GM12874 (cell line): ENCODE measurements at regions not wholly inside any gene's neighbourhood (a gene's known extent, or its start where the extent isn't known, plus 50 kb on each side); places are given as distances from the start of the nearest gene placed in this dataset.
A peak's percentile ranks its signal among the peaks of the same experiment; 100 is the strongest.

ENCODE experiments used
- CTCF ChIP-seq: IDR thresholded peaks from 2 replicates; pipeline ENCODE4 v1.5.1; 2011; ENCODE audit warnings: low read depth, mild to moderate bottlenecking, control low read depth, low read length, moderate library complexity; ENCODE audit not compliant: insufficient read depth

- no peak for TF ChIP-seq CTCF
Observed at GRCh38 chr2:12017499-12018157, 271.2 kb downstream of the LPIN1 start.

GRCh38 chr2:12020833-12021469, 274.5 kb downstream of the LPIN1 start:
- TF ChIP-seq CTCF: no peak

- no peak for TF ChIP-seq CTCF
Observed at GRCh38 chr2:12027136-12027535, 280.7 kb downstream of the LPIN1 start.

- no peak for TF ChIP-seq CTCF
Observed at GRCh38 chr2:12031866-12032265, 285.4 kb downstream of the LPIN1 start.

- peak; percentile 46; the same call in 1 of the 2 replicates for TF ChIP-seq CTCF
Observed at GRCh38 chr2:12032398-12032797, 286.0 kb downstream of the LPIN1 start.

- no peak for TF ChIP-seq CTCF
Observed at GRCh38 chr2:12032975-12033374, 286.5 kb downstream of the LPIN1 start.

- TF ChIP-seq CTCF: no peak
Observed at GRCh38 chr2:12033494-12033893, 287.1 kb downstream of the LPIN1 start.
